NOMO-1 treated with dmso at 0.1 percent for 144 hours (cell line): ENCODE measurements at regions not wholly inside any gene's neighbourhood (a gene's known extent, or its start where the extent isn't known, plus 50 kb on each side); places are given as distances from the start of the nearest gene placed in this dataset.
"Not testable (repeated sequence)": the region's sequence is repeated elsewhere in the genome, so short reads cannot be mapped to it uniquely, and the experiment has no call there.

Source experiments
- DNase-seq: peaks from one replicate; lab custom pipeline; 2025; ENCODE audit not compliant: unreplicated experiment; lab: John Stamatoyannopoulos, UW

DNA sequence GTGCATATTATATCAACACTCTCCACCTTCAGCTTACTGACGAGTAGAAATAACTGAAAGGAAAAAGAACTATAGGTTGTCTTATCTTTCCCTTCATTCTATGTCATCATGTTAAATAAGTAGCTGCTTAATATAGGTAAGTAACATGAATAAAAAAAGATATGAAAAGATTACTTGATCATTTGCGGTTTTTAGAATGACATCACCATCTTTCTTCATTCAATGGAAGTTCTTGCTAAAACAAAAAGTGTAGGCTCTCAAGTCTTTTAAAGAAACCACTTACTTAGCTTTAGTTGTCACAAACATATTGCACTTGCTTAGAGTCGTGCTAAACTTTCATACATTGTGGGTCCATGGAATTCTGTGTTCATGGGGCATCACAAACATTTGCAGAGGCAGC, 331.1 kb upstream of the DEPDC1 start:
- no peak for DNase-seq

- DNase-seq: no peak
Measured at GRCh38 chr1:68831281-68831680, 334.4 kb upstream of the DEPDC1 start.

DNA sequence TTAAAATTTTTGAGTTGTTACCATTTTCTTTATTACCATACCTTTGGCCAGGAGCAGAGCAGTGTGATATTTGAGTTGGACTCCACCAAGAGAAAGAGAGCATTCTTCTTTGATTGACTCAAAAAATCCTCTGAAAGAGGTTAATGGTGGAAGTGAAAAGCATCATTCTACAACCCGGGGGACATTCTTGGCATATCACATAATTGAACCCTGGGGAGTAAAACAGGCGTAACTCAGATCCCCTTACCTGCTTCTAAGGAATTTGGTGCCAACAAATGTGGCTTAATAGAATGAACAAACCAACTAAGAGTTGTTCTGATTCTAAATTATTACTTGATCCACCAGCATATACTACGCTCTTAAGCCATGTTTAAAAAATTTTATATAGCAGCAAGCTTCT, 351.1 kb upstream of the DEPDC1 start:
- no peak for DNase-seq

- DNase-seq: no peak
Measured at GRCh38 chr1:68868606-68869005, 371.7 kb upstream of the DEPDC1 start.

- DNase-seq: no peak
Measured at GRCh38 chr1:68873144-68873543, 376.3 kb upstream of the DEPDC1 start.

GRCh38 chr1:68881330-68882194, 384.7 kb upstream of the DEPDC1 start:
- not testable (repeated sequence) for DNase-seq

DNA sequence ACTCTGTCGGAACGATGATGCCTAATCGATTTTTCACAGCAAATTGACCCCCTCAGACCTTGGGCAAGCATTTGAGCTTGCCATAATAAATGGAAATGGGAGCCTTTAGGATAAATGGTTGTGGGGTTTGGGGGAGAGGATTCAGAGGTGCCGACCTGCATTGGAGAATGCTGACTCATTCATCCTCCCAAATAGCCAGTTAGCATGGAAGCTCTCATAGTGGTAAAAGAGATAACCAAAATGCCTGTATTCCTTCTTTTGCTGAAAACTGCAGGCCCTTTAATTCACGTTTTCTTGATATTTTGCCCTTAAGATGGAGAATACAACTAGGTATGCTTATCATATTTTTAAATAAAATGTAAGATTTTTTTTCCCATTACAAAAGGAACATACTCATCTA, 392.6 kb upstream of the DEPDC1 start:
- no peak for DNase-seq

DNA sequence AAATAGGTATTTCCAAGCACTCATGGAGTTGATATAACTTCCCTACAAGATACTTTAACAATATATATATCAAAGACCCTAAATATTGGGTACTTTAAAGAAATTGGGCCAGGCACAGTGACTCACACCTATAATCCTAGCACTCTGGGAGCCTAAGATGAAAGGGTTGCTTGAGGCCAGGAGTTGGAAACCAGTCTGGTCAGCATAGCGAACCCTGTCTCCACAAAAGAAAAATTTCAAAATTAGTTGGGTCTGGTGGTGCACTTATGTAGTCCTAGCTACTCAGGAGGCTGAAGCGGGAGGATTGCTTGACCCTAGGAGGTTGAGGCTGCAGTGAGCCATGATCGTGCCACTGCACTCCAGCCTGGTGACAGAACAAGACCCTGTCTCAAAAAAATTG, 393.9 kb upstream of the DEPDC1 start:
- DNase-seq: no peak

DNA sequence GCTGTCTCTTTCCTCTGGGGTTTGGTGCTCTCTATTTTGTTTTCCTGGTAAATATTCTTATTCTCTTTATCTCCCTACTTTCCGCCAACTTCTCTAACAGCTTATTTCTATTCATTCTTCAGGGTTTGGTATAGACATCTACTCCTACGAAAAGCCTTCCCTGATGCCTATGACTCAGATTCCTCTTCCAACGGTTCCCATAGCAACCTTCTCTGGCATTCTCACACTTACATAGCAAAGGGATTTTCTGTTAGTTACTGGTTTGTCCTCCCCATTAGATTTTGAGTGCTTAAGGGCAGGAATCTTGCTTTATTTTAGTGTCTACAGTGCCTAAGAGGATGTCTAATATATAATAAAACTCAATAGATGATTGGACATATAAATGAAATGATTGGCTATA, 407.6 kb upstream of the DEPDC1 start:
- DNase-seq: no peak

- DNase-seq: no peak
Measured at GRCh38 chr1:68906431-68906830, 409.5 kb upstream of the DEPDC1 start.

DNA sequence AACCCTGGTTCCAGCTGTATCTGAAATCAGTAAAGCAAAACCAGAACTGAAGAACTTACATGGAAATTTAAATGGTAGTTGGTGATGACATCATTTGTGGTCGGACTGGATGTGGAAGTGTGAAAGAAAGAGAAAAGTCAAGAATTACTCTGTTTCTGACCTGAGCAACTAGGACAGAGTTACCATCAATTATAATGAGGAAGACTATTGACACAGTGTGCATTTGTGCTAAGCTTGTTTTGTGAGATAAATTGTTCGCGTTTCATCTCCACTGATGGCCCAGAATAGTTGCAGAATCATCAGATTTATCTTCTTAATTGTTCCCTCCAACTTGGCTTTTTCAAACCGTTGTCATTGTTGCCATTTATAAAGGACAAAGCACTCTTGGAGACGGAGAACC, 410.6 kb upstream of the DEPDC1 start:
- DNase-seq: no peak

GRCh38 chr1:68908316-68908715, 411.4 kb upstream of the DEPDC1 start:
- DNase-seq: no peak

- no peak for DNase-seq
Measured at GRCh38 chr1:68916221-68916902, 419.5 kb upstream of the DEPDC1 start.

DNA sequence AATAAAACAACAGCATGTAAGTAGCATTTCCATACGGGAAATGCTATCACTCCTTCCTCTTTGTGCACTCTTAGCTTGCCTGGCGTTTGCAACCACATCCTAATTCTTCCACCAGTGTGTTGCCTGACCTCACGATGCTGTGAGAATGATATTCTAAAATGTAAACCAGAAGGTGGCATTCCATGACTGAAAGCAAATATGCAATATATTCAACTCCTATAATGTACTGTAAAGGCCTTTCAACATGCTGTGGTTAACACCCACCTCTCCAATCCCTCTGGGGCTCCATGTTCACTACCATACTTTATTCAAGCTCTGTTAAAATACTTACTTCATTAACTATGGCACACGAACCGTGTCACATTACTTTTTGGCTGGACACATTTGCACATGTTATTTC, 420.6 kb upstream of the DEPDC1 start:
- no peak for DNase-seq

- DNase-seq: no peak
Measured at GRCh38 chr1:68918563-68918962, 421.7 kb upstream of the DEPDC1 start.

- no peak for DNase-seq
Measured at GRCh38 chr1:68919075-68919474, 422.2 kb upstream of the DEPDC1 start.

GRCh38 chr1:68923475-68924088, 426.7 kb upstream of the DEPDC1 start:
- not testable (repeated sequence) for DNase-seq

- no peak for DNase-seq
Measured at GRCh38 chr1:68930101-68930500, 433.2 kb upstream of the DEPDC1 start.

GRCh38 chr1:68936530-68936929, 439.6 kb upstream of the DEPDC1 start:
- DNase-seq: no peak

- no peak for DNase-seq
Measured at GRCh38 chr1:68938051-68938666, 441.3 kb upstream of the DEPDC1 start.

DNA sequence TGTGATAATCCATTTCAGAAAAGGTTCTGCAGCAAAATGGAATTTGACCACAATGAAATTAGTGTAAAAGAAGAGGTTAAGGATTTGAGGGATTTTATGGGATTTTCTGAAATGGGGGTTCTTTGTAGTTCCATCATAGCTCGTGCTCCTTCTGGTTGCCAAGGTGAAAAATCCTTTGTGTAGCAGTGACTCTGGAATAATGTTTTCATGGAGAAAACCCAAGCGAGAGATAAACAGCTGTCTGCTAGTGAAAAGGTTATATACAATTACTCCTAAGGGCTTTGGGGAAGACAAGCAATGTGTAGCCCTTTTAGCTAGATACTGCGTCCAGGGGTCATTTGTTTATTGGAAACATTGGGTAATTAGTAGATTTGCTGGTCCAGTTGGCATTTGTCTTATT, 453.2 kb upstream of the DEPDC1 start:
- DNase-seq: no peak

GRCh38 chr1:68953311-68953710, 456.4 kb upstream of the DEPDC1 start:
- DNase-seq: no peak
